RWPE2 (cell line): ENCODE measurements at regions not wholly inside any gene's neighbourhood (a gene's known extent, or its start where the extent isn't known, plus 50 kb on each side); places are given as distances from the start of the nearest gene placed in this dataset.

Experiments used
- ATAC-seq: fragments of 200-7000 bp; cut with Tn5 transposase; 3 replicates; pipeline ENCODE4 v1.9.1; 2021; ENCODE audit warnings: low read depth
- DNase-seq: peaks from one replicate; pipeline ENCODE4 v3.0.0-alpha.2; 2020; ENCODE audit warnings: low spot score
- H3K27ac ChIP-seq: fragments of 450-650 bp; 2 replicates; pipeline ENCODE4 v1.5.1; 2017; ENCODE audit warnings: mild to moderate bottlenecking; ENCODE audit not compliant: poor library complexity, severe bottlenecking
- H3K27me3 ChIP-seq: fragments of 250-450 bp; sonication (Bioruptor Pico); 2 replicates; pipeline ENCODE4 v1.5.1; 2021; ENCODE audit warnings: mild to moderate bottlenecking, moderate library complexity; ENCODE audit not compliant: insufficient read depth, poor library complexity, severe bottlenecking
- H3K36me3 ChIP-seq: fragments of 250-450 bp; sonication (Bioruptor Pico); 2 replicates; pipeline ENCODE4 v1.5.1; 2020; ENCODE audit warnings: low read depth, mild to moderate bottlenecking, moderate library complexity
- H3K4me1 ChIP-seq: fragments of 250-450 bp; sonication (Bioruptor Pico); 2 replicates; pipeline ENCODE4 v1.5.1; 2021; ENCODE audit warnings: mild to moderate bottlenecking, moderate library complexity; ENCODE audit not compliant: insufficient read depth, poor library complexity, severe bottlenecking
- H3K4me3 ChIP-seq: fragments of 250-450 bp; sonication (Bioruptor Pico); 2 replicates; pipeline ENCODE4 v1.5.1; 2021; ENCODE audit warnings: mild to moderate bottlenecking, moderate library complexity; ENCODE audit not compliant: severe bottlenecking
- H3K9me3 ChIP-seq: fragments of 250-450 bp; sonication (Bioruptor Pico); 2 replicates; pipeline ENCODE4 v1.5.1; 2021; ENCODE audit warnings: mild to moderate bottlenecking, moderate library complexity; ENCODE audit not compliant: severe bottlenecking
- TF ChIP-seq, protein P1 (sequence below): fragments of 450-650 bp; IDR thresholded peaks from one replicate; pipeline ENCODE4 v1.5.1; 2017; ENCODE audit warnings: mild to moderate bottlenecking, moderate library complexity; ENCODE audit not compliant: poor library complexity, severe bottlenecking

DNA sequence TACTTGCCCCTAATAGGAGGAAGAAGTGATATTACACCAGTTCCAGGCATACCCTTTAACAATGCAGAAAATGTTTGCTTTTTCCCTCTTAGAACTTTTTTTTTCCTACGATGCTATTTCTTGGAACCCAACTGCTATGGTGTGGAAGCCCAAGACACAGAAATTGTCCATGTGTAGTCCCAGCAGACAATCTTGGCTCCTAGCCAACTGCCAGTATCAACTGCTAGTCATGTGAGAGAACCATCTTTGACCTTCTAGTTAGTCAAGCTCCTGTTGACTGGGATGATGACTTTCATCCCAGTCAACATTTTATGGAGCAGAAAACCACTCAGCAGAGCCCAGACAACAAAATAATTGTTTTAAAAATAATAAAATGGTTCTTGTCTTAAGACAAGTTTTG lies 532.4 kb downstream of the TLR4 start:
- Histone ChIP-seq H3K27me3 (no peaks in the 10 kb centered on the region), H3K36me3 (no peaks in the 10 kb centered on the region), H3K4me1 (no peaks in the 10 kb centered on the region), H3K9me3 (no peaks in the 10 kb centered on the region), H3K4me3 (no peak overlapping the region), H3K27ac (no peak overlapping the region)
- DNase-seq = no peak
- TF ChIP-seq, protein P1, sequence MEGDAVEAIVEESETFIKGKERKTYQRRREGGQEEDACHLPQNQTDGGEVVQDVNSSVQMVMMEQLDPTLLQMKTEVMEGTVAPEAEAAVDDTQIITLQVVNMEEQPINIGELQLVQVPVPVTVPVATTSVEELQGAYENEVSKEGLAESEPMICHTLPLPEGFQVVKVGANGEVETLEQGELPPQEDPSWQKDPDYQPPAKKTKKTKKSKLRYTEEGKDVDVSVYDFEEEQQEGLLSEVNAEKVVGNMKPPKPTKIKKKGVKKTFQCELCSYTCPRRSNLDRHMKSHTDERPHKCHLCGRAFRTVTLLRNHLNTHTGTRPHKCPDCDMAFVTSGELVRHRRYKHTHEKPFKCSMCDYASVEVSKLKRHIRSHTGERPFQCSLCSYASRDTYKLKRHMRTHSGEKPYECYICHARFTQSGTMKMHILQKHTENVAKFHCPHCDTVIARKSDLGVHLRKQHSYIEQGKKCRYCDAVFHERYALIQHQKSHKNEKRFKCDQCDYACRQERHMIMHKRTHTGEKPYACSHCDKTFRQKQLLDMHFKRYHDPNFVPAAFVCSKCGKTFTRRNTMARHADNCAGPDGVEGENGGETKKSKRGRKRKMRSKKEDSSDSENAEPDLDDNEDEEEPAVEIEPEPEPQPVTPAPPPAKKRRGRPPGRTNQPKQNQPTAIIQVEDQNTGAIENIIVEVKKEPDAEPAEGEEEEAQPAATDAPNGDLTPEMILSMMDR = no peak
- no peak for ATAC-seq

DNA sequence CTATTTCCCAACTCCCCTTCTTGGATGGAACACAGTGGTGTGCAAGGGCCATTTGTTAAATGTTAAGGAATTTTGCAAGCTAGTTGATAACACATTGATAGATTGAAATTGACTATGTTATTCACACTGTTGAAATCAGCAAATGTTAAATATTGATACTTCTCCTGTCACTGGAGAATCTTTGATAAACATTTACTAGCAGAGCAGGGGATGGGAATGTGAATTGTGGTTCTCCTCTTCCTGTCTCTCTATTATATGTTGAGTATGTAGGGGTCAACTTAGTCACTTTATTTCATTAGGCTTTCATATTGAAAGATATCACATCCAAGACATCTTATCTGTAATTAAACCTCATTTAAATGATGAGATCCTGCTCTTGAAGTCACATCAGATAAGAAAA lies 533.9 kb downstream of the TLR4 start:
- H3K9me3 ChIP-seq = no peaks in the 10 kb centered on the region
- TF ChIP-seq, protein P1 = no peak
- H3K4me3 ChIP-seq = no peak overlapping the region

DNA sequence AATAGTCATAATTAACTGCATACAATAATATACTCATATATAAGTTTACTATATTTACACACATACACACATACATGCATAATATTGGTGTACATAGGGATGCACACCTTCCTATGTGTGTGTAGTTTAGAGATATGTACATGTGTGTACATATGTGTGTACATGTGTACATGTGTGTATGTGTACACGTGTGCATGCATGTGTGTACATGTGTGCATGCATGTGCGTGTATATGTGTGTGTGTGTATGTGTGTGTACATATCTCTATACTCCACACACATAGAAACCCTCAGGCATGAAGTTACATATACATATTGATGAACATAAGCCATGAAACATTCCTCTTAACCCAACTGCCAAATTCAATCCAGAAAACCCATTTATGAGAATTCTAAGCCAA lies 547.8 kb downstream of the TLR4 start:
- DNase-seq = no peak
- TF ChIP-seq, protein P1 = no peak
- no peaks in the 10 kb centered on the region for H3K9me3 ChIP-seq
- no peaks in the 10 kb centered on the region for H3K27me3 ChIP-seq
- ATAC-seq = no peak
- H3K4me1 ChIP-seq = no peaks in the 10 kb centered on the region
- H3K36me3 ChIP-seq = no peaks in the 10 kb centered on the region
- H3K4me3 ChIP-seq = no peak overlapping the region
- H3K27ac ChIP-seq = no peak overlapping the region

More for the DNA sequence above, 533.9 kb downstream of the TLR4 start:
- ATAC-seq (no peak), DNase-seq (no peak)
- H3K36me3 ChIP-seq = no peaks in the 10 kb centered on the region
- H3K27ac ChIP-seq = no peak overlapping the region
- H3K4me1 ChIP-seq = no peaks in the 10 kb centered on the region
- H3K27me3 ChIP-seq = no peaks in the 10 kb centered on the region

DNA sequence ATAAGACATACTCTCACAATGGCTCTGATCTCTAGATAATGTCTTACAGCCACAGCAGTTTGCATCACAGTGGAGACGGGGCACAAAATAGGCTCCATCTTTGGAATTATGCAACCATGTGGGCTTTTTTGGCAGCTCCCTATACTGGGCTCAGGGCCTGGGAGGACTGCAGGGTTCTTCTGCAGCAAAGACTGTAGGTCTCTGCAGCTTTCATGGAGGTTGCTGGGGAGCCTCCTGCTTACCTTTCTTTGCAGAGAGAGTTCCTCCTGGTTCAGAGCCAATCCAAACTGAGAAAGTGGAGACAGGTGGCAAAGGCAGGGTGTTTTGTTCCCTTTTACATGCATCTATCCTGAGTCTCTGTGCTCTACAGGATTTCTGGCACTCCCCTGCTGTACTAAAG lies 558.0 kb downstream of the TLR4 start:
- no peaks in the 10 kb centered on the region for H3K27me3 ChIP-seq
- no peak overlapping the region for H3K4me3 ChIP-seq
- TF ChIP-seq, protein P1 = no peak
- H3K36me3 ChIP-seq = no peaks in the 10 kb centered on the region
- H3K9me3 ChIP-seq = no peaks in the 10 kb centered on the region
- DNase-seq (no peak), ATAC-seq (no peak)
- H3K4me1 ChIP-seq = no peaks in the 10 kb centered on the region
- no peak overlapping the region for H3K27ac ChIP-seq

DNA sequence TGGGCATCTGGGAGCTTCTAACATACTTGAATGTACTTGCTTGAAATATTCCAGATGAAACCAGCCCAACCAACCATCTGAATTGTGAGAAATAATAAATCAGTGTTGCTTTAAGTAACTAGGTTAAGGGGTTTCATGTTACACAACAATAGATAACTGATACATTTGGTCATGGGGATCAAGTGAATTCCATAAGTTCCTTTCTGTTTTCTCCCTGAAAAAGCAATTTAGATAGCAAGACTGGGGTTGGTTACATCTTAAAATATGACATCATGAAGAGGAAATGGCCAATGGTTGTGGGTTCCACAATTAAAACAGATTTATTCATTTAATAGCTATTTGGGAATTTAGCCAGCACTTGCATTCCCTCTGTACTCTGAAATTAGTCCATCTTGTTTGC lies 559.7 kb downstream of the TLR4 start:
- TF ChIP-seq, protein P1 = no peak
- no peak overlapping the region for H3K27ac ChIP-seq
- no peak for ATAC-seq
- H3K27me3 ChIP-seq = no peaks in the 10 kb centered on the region
- H3K36me3 ChIP-seq = no peaks in the 10 kb centered on the region
- no peaks in the 10 kb centered on the region for H3K4me1 ChIP-seq
- no peak overlapping the region for H3K4me3 ChIP-seq
- H3K9me3 ChIP-seq = no peaks in the 10 kb centered on the region
- DNase-seq = no peak
